ENCODE measurements at regions not wholly inside any gene's neighbourhood (a gene's known extent, or its start where the extent isn't known, plus 50 kb on each side); places are given as distances from the start of the nearest gene placed in this dataset.
"Not testable (repeated sequence)": the region's sequence is repeated elsewhere in the genome, so short reads cannot be mapped to it uniquely, and the experiment has no call there.

DNA sequence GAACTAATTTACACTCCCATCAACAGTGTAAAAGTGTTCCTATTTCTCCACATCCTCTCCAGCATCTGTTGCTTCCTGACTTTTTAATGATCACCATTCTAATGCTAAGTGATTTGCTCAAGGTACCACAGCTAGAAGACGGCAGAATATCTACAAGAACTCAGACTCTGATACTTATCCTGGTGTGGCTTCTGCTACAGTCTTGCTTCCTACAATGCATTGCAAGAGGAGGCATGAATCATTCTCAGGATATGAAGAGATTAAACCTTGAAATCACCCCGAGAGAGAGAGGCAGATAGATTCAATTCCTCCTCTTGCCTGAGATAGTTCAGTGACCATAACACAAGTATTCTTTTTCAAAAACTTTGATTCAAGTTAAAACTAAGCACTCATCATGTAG lies 306.4 kb downstream of the TBC1D4 start:
- DNase-seq = no peak

DNA sequence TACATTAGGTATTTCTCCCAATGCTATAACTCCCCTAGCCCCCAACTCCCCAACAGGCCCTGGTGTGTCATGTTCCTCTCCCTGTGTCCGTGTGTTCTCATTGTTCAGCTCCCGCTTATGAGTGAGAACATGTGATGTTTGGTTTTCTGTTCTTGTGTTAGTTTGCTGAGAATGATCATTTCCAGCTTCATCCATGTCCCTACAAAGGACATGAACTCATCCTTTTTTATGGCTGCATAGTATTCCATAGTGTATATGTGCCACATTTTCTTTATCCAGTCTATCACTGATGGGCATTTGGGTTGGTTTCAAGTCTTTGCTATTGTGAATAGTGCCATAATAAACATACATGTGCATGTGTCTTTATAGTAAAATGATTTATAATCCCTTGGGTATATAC lies 306.9 kb downstream of the TBC1D4 start:
- DNase-seq = not testable (repeated sequence)

- no peak for DNase-seq
These were observed 307.5 kb downstream of the TBC1D4 start for GRCh38 chr13:75174481-75174880.

DNA sequence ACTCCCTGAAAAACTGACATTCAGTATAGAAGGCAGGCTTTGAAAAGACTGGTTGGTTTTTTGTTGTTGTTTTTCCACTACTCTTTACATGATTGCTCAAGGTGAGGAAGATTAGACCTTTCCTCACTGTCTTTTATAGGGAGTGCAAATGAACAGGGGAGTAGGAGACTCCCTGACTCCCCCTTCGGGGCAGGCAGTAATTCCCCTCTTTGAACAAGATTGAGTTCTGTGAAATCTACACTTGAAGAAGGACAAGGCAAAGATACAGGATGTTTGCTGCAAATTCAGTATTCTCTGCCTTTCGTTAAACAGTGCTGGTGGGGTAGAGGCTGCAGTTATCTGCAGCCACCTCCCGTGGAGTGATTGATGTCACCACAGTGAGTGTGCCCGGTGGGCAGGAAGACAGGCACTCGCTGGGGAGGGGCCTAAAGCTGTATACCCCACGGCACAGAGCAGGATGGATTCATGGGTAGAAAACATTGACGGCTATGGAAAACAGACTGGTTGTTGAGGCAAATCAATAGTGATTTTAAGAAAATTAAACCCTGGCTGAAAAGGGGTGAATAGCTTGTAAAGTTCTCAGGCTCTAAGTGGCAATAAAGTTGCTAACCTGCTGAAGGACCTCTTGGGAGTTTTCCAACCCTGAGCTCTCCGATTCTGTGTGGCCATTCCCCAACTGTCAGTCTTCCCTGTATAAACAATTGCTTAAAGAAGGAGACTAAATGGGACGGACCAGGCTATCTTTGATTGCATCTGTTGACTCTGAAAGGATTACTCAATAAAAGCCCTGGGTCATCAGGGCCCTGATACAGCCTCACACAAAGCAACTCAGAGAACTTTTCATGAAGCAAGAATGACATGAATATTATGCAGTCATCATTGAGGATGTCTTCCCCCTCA lies 308.3 kb downstream of the TBC1D4 start:
- no peak for DNase-seq

DNA sequence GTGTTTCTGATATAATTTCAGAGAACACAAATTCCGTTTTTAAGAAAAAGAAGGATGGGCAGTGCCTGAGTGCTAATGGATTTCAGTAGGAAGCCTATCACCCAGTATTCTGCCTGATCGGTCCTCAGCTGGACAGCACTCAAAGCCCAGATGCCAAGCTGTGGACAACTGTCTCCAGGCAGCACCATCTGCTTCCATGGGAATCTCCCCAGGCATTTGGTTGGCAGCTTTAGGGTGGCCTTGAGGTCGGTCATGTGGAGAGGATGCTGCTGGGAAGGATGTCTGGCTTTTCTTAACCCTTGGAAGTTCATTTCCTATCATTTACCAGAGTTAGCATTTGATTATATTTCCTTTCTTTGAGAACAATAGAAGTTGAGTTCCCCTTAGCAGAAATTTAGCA lies 311.7 kb downstream of the TBC1D4 start:
- DNase-seq = no peak

GRCh38 chr13:75165543-75166230 lies 316.3 kb downstream of the TBC1D4 start:
- DNase-seq = no peak

DNA sequence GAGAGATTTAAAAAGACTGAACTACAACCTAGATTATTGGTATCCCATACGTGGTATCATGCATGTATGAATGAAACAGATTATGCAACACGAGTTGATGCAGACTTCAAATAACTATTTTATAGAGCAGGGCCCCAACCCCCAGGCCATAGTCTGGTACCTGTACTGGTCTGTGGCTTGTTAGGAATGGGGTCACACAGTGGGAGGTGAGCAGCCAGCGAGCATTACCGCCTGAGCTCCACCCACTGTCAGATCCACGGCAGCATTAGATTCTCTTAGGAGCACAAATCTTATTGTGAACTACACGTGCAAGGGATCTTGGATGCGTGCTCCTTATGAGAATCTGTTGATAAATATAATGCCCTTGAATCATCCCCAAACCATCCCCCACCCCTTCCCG lies 320.2 kb downstream of the TBC1D4 start:
- no peak for DNase-seq

DNA sequence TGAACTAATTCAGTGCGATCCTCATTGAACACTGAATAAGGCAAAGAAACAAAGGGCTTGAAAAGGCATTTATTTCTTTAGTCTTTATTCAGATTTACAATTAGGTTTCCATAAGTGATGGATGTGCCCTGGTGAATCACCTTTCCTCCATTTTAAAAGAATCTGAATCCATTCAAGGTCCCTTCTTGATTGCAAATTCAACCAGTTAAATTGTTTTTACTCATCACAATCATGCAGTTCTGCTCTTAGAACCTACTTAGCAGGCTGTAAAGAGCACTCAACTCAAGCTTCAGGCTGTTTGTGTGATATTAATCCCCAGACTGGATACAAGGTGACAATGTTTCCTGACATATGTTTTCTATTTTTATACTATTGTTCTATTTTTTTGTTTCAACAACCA lies 321.0 kb downstream of the TBC1D4 start:
- DNase-seq = no peak

- DNase-seq = no peak
These were observed 327.6 kb downstream of the TBC1D4 start for GRCh38 chr13:75154331-75154730.

DNA sequence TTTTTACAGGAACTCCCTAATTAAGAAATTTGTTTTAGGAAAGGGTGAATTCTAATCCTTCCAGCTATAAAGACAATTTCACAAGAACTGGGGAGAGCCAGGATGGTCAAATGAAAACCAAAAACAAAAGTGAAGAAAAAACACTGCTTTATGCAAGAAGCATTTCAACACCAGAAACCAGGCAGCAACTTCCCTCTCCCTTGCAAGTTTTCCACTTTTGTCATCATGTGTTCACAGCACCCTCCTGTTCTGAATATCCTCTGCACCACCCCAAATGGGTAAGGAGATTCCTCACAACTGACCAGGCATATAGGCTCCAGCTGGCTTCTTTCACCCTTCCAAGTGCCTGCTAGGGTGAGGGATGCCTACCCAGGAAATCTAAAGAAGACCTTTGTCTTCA lies 328.1 kb downstream of the TBC1D4 start:
- DNase-seq = no peak

DNA sequence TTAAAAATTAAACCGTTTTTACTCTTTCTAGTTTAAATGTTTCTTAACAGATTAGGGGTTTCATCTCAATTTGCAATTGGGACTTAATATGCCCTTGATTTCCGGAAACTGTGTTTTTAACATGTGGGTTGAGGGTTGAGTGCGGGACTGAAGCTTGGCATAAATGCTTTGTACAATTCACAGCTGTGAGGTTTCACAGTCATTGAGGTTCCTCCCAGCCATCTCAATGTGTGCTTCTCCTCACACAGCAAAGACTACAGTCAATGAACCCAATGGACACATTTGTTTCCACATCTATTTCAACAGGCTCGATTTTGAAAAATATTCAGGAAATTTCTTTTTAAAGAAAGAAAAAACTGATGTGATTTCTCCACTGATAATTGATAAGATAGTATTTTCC lies 328.6 kb downstream of the TBC1D4 start:
- DNase-seq = no peak

- DNase-seq = no peak
These were observed 330.8 kb downstream of the TBC1D4 start for GRCh38 chr13:75151081-75151643.

GRCh38 chr13:75149776-75150175 lies 332.2 kb downstream of the TBC1D4 start:
- DNase-seq = no peak

GRCh38 chr13:75147946-75148345 lies 334.0 kb downstream of the TBC1D4 start:
- no peak for DNase-seq

DNA sequence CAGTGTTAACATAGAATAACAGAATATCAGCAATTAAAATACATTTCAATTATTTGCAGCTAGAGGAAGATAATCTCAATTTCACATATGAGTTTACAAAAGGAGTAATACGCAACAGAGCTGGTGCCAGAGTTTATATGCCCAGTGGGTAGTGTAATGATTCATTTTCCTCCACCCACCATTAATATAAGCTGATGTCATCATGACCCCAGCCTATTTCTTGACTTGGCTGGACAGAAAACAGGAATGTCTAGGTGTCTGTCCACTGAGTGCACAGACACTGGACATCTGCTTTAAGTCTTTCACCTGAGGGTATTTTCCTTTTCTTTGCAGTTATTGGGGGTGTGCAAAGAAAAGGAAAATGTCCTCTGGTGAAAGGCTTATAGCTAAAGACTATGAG lies 335.5 kb downstream of the TBC1D4 start:
- no peak for DNase-seq

DNA sequence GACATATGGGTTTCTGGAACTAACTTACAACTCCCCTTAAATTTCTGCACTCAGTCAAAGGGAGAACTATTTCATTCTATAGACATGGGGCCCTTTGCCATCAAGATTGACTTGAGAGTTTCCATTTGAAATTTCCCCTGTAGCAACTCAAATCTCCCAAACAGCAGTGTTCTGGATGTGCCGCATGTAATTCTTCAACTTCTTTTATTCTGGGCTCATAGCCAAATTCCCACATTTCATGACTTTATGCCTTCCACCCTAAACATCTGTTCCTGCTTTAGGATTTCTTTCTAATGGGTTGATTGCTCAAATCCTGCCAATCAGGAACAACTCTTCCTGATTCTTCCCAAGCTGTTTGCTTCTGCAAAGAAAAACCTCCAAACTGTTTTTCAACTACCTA lies 336.0 kb downstream of the TBC1D4 start:
- no peak for DNase-seq

- DNase-seq = no peak
These were observed 342.7 kb downstream of the TBC1D4 start for GRCh38 chr13:75139291-75139690.

GRCh38 chr13:75137911-75138571 lies 343.9 kb downstream of the TBC1D4 start:
- no peak for DNase-seq

DNA sequence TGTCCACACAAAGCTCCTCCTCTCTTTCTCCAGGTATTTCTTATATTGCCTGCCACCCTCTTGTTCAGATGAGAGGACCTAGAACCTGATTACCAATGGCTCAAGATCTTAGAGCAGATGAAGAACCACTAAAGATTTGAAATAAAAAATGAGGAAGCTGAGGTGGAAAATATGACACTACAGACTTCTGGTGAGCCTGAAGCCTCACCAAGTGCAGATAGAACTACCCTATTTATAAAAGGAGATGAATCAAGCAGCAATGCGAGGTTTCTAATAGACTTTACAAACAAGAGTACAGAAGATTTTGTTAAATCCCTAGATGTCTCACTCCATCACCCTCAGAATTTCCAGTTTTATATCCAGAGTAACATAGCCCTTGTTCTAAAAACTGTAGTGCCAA lies 345.8 kb downstream of the TBC1D4 start:
- no peak for DNase-seq

- no peak for DNase-seq
These were observed 346.6 kb downstream of the TBC1D4 start for GRCh38 chr13:75135325-75135825.

DNA sequence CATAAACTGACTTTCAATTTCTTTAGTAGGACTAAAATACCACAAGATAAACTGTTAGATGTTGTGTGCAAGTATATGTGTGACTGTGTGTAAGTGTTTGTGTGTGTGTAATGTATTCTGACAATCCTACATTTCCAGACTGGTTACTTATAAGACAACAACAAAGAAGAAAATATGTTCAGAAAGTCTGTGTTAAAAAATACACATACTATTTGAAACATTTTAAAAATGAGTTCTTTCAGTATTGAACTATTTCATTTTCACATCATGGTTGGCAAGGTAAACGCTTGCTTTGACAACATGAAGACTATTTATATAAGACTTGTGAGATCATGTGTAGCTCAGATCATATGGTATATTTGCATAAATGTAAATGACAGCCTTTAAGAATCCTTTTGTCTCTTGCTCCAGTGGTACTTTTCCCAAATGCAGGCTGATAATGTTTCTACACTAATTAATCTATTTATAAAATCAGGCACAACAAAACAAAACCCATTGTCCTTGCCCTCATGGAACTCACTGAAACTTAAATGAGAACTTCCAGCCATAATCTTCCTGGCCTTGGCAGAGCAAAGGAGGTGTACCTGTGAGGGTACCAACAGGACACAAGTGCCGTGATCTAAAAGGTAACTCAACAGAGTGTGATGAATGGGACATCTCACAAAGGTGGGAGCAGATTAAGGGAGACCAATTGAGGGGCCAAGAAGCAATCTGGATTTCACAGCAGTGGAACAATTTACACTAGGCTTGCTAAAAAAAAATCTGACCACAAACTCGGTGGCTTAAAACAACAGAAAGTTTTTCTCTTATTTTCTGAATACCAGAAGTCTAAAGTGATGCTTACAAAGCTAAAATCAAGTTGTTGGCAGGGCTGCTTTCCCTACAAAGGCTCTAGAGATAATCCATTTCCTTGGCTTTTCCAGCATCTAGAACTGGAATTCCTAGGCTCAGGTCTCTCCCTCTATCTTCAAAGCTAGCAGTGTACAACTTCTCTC lies 349.0 kb downstream of the TBC1D4 start:
- DNase-seq = no peak

GRCh38 chr13:75129331-75129730 lies 352.6 kb downstream of the TBC1D4 start:
- DNase-seq = no peak
